Neural progenitor cell (in vitro differentiated cells): ENCODE measurements at regions not wholly inside any gene's neighbourhood (a gene's known extent, or its start where the extent isn't known, plus 50 kb on each side); places are given as distances from the start of the nearest gene placed in this dataset.
"Not testable (repeated sequence)": the region's sequence is repeated elsewhere in the genome, so short reads cannot be mapped to it uniquely, and the experiment has no call there.

Experiments used
- DNase-seq: peaks from one replicate; pipeline ENCODE4 v3.0.0-alpha.2; 2016; ENCODE audit warnings: low spot score
- H2AFZ ChIP-seq: fragments of 200-600 bp; sonication (generic); replicated peaks from 2 replicates; pipeline ENCODE4 v1.6.1; 2016; ENCODE audit warnings: antibody characterized with exemption
- H3F3A ChIP-seq: fragments of 200-600 bp; sonication (generic); 2 replicates; pipeline ENCODE4 v1.6.1; 2016; ENCODE audit warnings: antibody characterized with exemption, low read depth
- H3K27ac ChIP-seq: fragments of 200-600 bp; sonication (generic); 2 replicates; pipeline ENCODE4 v1.5.1; 2016; ENCODE audit warnings: mild to moderate bottlenecking
- H3K27me3 ChIP-seq: fragments of 200-600 bp; sonication (generic); 2 replicates; pipeline ENCODE4 v1.6.1; 2016; ENCODE audit warnings: mild to moderate bottlenecking, moderate library complexity
- H3K36me3 ChIP-seq: fragments of 200-600 bp; sonication (generic); 2 replicates; pipeline ENCODE4 v1.5.1; 2016
- H3K4me1 ChIP-seq: fragments of 200-600 bp; sonication (generic); 2 replicates; pipeline ENCODE4 v1.6.1; 2016; ENCODE audit warnings: mixed run types
- H3K4me2 ChIP-seq: fragments of 200-600 bp; sonication (generic); 2 replicates; pipeline ENCODE4 v1.6.1; 2016
- H3K4me3 ChIP-seq: fragments of 200-600 bp; sonication (generic); 2 replicates; pipeline ENCODE4 v1.5.1; 2016
- H3K79me2 ChIP-seq: fragments of 200-600 bp; sonication (generic); 2 replicates; pipeline ENCODE4 v1.6.1; 2016; ENCODE audit warnings: low read depth
- H3K9ac ChIP-seq: fragments of 200-600 bp; sonication (generic); 2 replicates; pipeline ENCODE4 v1.6.1; 2016
- H3K9me3 ChIP-seq: fragments of 200-600 bp; sonication (generic); 2 replicates; pipeline ENCODE4 v1.5.1; 2016; ENCODE audit warnings: low read depth
- H4K20me1 ChIP-seq: fragments of 200-600 bp; sonication (generic); 2 replicates; pipeline ENCODE4 v1.6.1; 2016; ENCODE audit warnings: low read depth
- H3K27ac Mint-ChIP-seq: 3 replicates; pipeline ENCODE4 v1.8.0; 2021; ENCODE audit warnings: mixed read lengths
- H3K27me3 Mint-ChIP-seq: 2 replicates; pipeline ENCODE4 v1.8.0; 2022; ENCODE audit warnings: low read depth, mild to moderate bottlenecking, inconsistent platforms, moderate library complexity, mixed read lengths; ENCODE audit not compliant: insufficient read depth
- H3K36me3 Mint-ChIP-seq: 3 replicates; pipeline ENCODE4 v1.8.0; 2021; ENCODE audit warnings: mixed read lengths
- H3K4me1 Mint-ChIP-seq: 3 replicates; pipeline ENCODE4 v1.8.0; 2021; ENCODE audit warnings: mixed read lengths
- H3K4me3 Mint-ChIP-seq: 3 replicates; pipeline ENCODE4 v1.8.0; 2021; ENCODE audit warnings: mild to moderate bottlenecking, moderate library complexity, mixed read lengths
- H3K9me3 Mint-ChIP-seq: 3 replicates; pipeline ENCODE4 v1.8.0; 2020; ENCODE audit warnings: mixed read lengths
- EZH2 ChIP-seq: fragments of 200-600 bp; sonication (generic); IDR thresholded peaks from 2 replicates; pipeline ENCODE4 v1.6.1; 2017; ENCODE audit warnings: antibody characterized with exemption, mild to moderate bottlenecking, moderate library complexity
- EZH2phosphoT487 ChIP-seq: fragments of 200-600 bp; sonication (generic); IDR thresholded peaks from 2 replicates; pipeline ENCODE4 v1.6.1; 2017; ENCODE audit warnings: antibody characterized with exemption
- TF ChIP-seq, protein P1 (sequence below): fragments of 200-600 bp; sonication (generic); IDR thresholded peaks from 2 replicates; pipeline ENCODE4 v1.5.1; 2017; ENCODE audit warnings: antibody characterized with exemption, mild to moderate bottlenecking

DNA sequence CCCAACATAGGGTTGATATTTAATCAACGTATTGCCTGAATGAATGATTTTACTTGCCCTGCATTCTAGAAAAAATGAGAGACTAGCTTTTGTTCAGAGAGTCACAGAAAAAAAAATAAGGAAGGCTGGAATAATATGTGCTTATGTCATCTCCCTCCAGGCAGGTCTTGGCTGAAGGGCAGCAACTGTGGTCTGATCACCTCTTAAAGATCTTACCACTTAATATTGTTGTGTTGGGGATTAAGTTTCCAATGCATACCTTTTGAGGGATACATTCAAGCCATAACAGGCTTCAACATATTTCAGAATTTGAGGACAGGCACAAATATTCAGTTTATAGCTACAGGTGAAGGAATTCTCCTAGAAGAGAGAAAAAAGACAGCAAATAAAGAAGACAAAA is 157.3 kb upstream of the S1PR3 start:
- Histone ChIP-seq H3K27me3 (no peaks in the 10 kb centered on the region), H3K9ac (no peak overlapping the region), H3K4me2 (no peak overlapping the region), H3F3A (no peaks in the 10 kb centered on the region), H3K4me1 (no peaks in the 10 kb centered on the region), H4K20me1 (no peaks in the 10 kb centered on the region), H3K9me3 (no peaks in the 10 kb centered on the region), H2AFZ (no peak overlapping the region), H3K27ac (no peak overlapping the region), H3K36me3 (no peaks in the 10 kb centered on the region), H3K4me3 (no peak overlapping the region), H3K79me2 (no peaks in the 10 kb centered on the region)
- Mint-ChIP-seq H3K27me3 (peaks cover 3% of the 10 kb centered on the region), H3K9me3 (peaks cover 3% of the 10 kb centered on the region), H3K4me3 (no peak overlapping the region), H3K36me3 (no peaks in the 10 kb centered on the region), H3K27ac (no peak overlapping the region), H3K4me1 (peaks cover 15% of the 10 kb centered on the region)
- DNase-seq, result no peak
- TF ChIP-seq, protein P1, sequence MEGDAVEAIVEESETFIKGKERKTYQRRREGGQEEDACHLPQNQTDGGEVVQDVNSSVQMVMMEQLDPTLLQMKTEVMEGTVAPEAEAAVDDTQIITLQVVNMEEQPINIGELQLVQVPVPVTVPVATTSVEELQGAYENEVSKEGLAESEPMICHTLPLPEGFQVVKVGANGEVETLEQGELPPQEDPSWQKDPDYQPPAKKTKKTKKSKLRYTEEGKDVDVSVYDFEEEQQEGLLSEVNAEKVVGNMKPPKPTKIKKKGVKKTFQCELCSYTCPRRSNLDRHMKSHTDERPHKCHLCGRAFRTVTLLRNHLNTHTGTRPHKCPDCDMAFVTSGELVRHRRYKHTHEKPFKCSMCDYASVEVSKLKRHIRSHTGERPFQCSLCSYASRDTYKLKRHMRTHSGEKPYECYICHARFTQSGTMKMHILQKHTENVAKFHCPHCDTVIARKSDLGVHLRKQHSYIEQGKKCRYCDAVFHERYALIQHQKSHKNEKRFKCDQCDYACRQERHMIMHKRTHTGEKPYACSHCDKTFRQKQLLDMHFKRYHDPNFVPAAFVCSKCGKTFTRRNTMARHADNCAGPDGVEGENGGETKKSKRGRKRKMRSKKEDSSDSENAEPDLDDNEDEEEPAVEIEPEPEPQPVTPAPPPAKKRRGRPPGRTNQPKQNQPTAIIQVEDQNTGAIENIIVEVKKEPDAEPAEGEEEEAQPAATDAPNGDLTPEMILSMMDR, result no peak
- TF ChIP-seq EZH2phosphoT487 (no peak), EZH2 (no peak)

DNA sequence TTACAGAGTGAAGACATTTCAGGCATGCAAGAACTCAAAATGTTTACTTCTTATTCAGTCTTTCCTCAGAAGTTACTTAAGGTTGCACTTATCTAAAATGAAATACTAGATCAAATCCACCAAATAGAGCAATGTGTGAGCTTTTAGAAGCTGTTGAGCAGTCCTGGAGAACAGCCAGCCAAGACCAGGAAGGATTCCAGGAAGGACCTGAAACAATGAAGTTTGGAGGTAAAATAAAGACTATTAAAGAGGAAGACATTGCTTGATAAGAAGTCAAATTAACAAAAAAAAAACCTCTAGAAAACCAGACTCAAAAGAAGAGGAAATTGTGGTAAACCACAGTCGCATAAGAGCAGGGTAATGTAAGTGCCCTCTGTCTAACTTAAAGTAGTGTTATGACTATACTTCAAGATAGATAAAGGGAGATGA is 156.2 kb upstream of the S1PR3 start:
- TF ChIP-seq, protein P1, result no peak
- TF ChIP-seq EZH2phosphoT487 (no peak), EZH2 (no peak)
- DNase-seq, result no peak
- H3K4me3 Mint-ChIP-seq, result no peak overlapping the region
- Histone ChIP-seq H3K4me2 (no peak overlapping the region), H2AFZ (no peak overlapping the region), H4K20me1 (no peaks in the 10 kb centered on the region), H3K9me3 (no peaks in the 10 kb centered on the region), H3K36me3 (no peaks in the 10 kb centered on the region), H3K4me1 (no peaks in the 10 kb centered on the region), H3K4me3 (no peak overlapping the region), H3K27me3 (no peaks in the 10 kb centered on the region), H3K27ac (no peak overlapping the region), H3F3A (no peaks in the 10 kb centered on the region), H3K79me2 (no peaks in the 10 kb centered on the region), H3K9ac (no peak overlapping the region)
- H3K9me3 Mint-ChIP-seq, result peaks cover 3% of the 10 kb centered on the region
- H3K27ac Mint-ChIP-seq, result no peak overlapping the region
- H3K36me3 Mint-ChIP-seq, result no peaks in the 10 kb centered on the region
- H3K4me1 Mint-ChIP-seq, result peaks cover 4% of the 10 kb centered on the region
- peaks cover 3% of the 10 kb centered on the region for H3K27me3 Mint-ChIP-seq

DNA sequence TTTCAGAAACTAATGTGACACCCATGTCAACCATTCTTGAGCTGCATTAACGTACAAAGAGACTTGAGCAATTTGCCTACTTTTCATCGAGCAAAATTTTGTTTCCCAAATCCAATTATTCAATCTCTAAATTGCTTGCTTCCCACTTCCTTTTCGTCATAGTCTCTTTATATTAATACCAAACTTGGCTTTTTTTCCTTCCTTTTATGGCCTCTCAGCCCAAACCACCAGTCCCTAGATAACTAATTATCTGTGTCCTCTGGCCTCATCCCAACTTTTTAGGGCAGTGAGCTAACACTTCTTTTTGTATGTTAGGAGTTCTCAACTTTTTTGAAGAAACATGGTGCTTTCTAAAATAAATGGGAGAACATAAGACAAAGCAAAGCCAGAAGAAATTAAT is 155.5 kb upstream of the S1PR3 start:
- H2AFZ ChIP-seq, result no peak overlapping the region
- Mint-ChIP-seq H3K27ac (no peak overlapping the region), H3K9me3 (peaks cover 3% of the 10 kb centered on the region), H3K4me1 (peaks cover 3% of the 10 kb centered on the region), H3K4me3 (no peak overlapping the region), H3K27me3 (peaks cover 3% of the 10 kb centered on the region), H3K36me3 (no peaks in the 10 kb centered on the region)
- H3K4me2 ChIP-seq, result no peak overlapping the region
- H3K4me3 ChIP-seq, result no peak overlapping the region
- H3K4me1 ChIP-seq, result no peaks in the 10 kb centered on the region
- DNase-seq, result no peak
- no peaks in the 10 kb centered on the region for H4K20me1 ChIP-seq
- H3K9me3 ChIP-seq, result no peaks in the 10 kb centered on the region
- H3F3A ChIP-seq, result no peaks in the 10 kb centered on the region
- no peak overlapping the region for H3K9ac ChIP-seq
- no peaks in the 10 kb centered on the region for H3K36me3 ChIP-seq
- no peaks in the 10 kb centered on the region for H3K27me3 ChIP-seq
- no peaks in the 10 kb centered on the region for H3K79me2 ChIP-seq
- no peak overlapping the region for H3K27ac ChIP-seq
- TF ChIP-seq EZH2 (no peak), EZH2phosphoT487 (no peak)
- TF ChIP-seq, protein P1, result no peak

DNA sequence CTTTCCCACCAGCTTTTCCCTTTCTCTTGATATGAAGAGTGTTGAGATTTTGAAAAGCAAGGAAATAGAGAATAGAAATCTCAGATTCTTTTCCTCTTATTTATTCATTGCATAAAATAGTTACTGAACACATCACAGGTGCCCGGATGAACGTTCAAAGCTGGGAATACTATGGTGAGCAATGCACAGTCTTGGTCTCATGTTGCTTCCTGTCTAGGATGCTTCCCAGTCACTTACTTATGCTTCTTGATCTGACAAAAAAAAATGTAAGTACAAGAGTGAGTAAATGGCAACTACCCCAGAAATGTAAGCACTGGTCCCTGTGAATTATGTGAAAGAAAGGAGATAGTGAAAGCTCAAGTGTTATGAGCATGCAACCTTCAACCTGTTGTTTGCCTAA is 153.5 kb upstream of the S1PR3 start:
- H3K36me3 Mint-ChIP-seq, result no peaks in the 10 kb centered on the region
- no peaks in the 10 kb centered on the region for H3K79me2 ChIP-seq
- DNase-seq, result no peak

DNA sequence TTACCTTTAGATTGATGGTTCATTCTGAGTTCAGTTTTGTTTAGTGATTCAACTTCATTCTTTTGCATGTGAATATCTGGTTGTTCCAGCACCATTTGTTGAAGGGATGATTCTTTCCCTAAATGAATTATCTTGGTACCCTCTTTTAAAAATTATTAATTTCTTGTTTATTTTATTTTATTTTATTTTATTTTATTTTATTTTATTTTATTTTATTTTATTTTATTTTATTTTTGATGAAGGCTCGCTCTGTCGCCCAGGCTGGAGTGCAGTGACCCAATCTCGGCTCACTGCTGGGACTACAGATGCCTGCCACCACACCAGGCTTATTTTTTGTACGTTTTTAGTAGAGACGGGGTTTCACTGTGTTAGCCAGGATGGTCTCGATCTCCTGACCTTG is 141.4 kb upstream of the S1PR3 start:
- not testable (repeated sequence) for H3K79me2 ChIP-seq, H3K4me3 ChIP-seq, H3K9me3 ChIP-seq, H4K20me1 ChIP-seq, H3K4me1 ChIP-seq, H3K27me3 Mint-ChIP-seq, H3K4me3 Mint-ChIP-seq, H3K4me2 ChIP-seq, H3K9ac ChIP-seq, DNase-seq, H3K4me1 Mint-ChIP-seq, H2AFZ ChIP-seq, H3K36me3 Mint-ChIP-seq, H3K27ac ChIP-seq, H3K36me3 ChIP-seq, H3F3A ChIP-seq, H3K27me3 ChIP-seq, H3K27ac Mint-ChIP-seq
- H3K9me3 Mint-ChIP-seq, result peaks cover 19% of the 10 kb centered on the region

More for the DNA sequence above, 153.5 kb upstream of the S1PR3 start:
- H3K27ac ChIP-seq, result no peak overlapping the region
- Mint-ChIP-seq H3K4me1 (no peaks in the 10 kb centered on the region), H3K9me3 (no peaks in the 10 kb centered on the region), H3K4me3 (no peak overlapping the region), H3K27me3 (peaks cover 2% of the 10 kb centered on the region), H3K27ac (no peak overlapping the region)
- TF ChIP-seq EZH2 (no peak), EZH2phosphoT487 (no peak)
- TF ChIP-seq, protein P1, result no peak
- no peak overlapping the region for H3K4me2 ChIP-seq
- H3F3A ChIP-seq, result no peaks in the 10 kb centered on the region
- no peaks in the 10 kb centered on the region for H3K4me1 ChIP-seq
- no peak overlapping the region for H3K9ac ChIP-seq
- no peaks in the 10 kb centered on the region for H3K27me3 ChIP-seq
- no peaks in the 10 kb centered on the region for H4K20me1 ChIP-seq
- H2AFZ ChIP-seq, result no peak overlapping the region
- no peaks in the 10 kb centered on the region for H3K9me3 ChIP-seq
- H3K36me3 ChIP-seq, result no peaks in the 10 kb centered on the region
- H3K4me3 ChIP-seq, result no peak overlapping the region
